GM23338 (cell line): ENCODE measurements at regions not wholly inside any gene's neighbourhood (a gene's known extent, or its start where the extent isn't known, plus 50 kb on each side); places are given as distances from the start of the nearest gene placed in this dataset.

ENCODE experiments used
- ATAC-seq: fragments of 200-7000 bp; cut with Tn5 transposase; 3 replicates; pipeline ENCODE4 v1.9.1; 2020
- DNase-seq: peaks from one replicate; pipeline ENCODE4 v3.0.0-alpha.2; 2015; ENCODE audit warnings: low spot score
- H2AFZ ChIP-seq: fragments of 200-600 bp; sonication (generic); 2 replicates; pipeline ENCODE4 v1.8.0; 2016; ENCODE audit warnings: antibody characterized with exemption, mild to moderate bottlenecking, moderate library complexity
- H3F3A ChIP-seq: fragments of 200-600 bp; sonication (generic); replicated peaks from 2 replicates; pipeline ENCODE4 v1.8.0; 2017; ENCODE audit warnings: antibody characterized with exemption, mixed run types, low read depth
- H3K27ac ChIP-seq: fragments of 200-600 bp; sonication (generic); 2 replicates; pipeline ENCODE4 v1.6.1; 2016; ENCODE audit warnings: low read depth
- H3K27me3 ChIP-seq: fragments of 200-600 bp; sonication (generic); 2 replicates; pipeline ENCODE4 v1.8.0; 2016; ENCODE audit warnings: mild to moderate bottlenecking, mixed run types, moderate library complexity; ENCODE audit not compliant: insufficient read depth
- H3K36me3 ChIP-seq: fragments of 200-600 bp; sonication (generic); 2 replicates; pipeline ENCODE4 v1.8.0; 2016; ENCODE audit warnings: mild to moderate bottlenecking; ENCODE audit not compliant: insufficient read depth
- H3K4me1 ChIP-seq: fragments of 200-600 bp; sonication (generic); 2 replicates; pipeline ENCODE4 v1.8.0; 2016; ENCODE audit warnings: mild to moderate bottlenecking, moderate library complexity; ENCODE audit not compliant: insufficient read depth
- H3K4me2 ChIP-seq: fragments of 200-600 bp; sonication (generic); 2 replicates; pipeline ENCODE4 v1.7.1; 2017; ENCODE audit warnings: mixed run types
- H3K4me3 ChIP-seq: fragments of 200-600 bp; sonication (generic); 2 replicates; pipeline ENCODE4 v1.6.1; 2016; ENCODE audit warnings: mixed run types
- H3K79me2 ChIP-seq: fragments of 200-600 bp; sonication (generic); replicated peaks from 2 replicates; pipeline ENCODE4 v1.8.0; 2017; ENCODE audit warnings: mild to moderate bottlenecking; ENCODE audit not compliant: insufficient read depth
- H3K9me2 ChIP-seq: fragments of 200-600 bp; sonication (generic); 2 replicates; pipeline ENCODE4 v1.8.0; 2017; ENCODE audit not compliant: insufficient read depth
- H4K20me1 ChIP-seq: fragments of 200-600 bp; sonication (generic); replicated peaks from 2 replicates; pipeline ENCODE4 v1.8.0; 2017; ENCODE audit warnings: mild to moderate bottlenecking; ENCODE audit not compliant: insufficient read depth
- H3K27ac Mint-ChIP-seq: 2 replicates; pipeline ENCODE4 v1.8.0; 2020; ENCODE audit warnings: inconsistent platforms, mild to moderate bottlenecking, moderate library complexity, mixed read lengths
- H3K27me3 Mint-ChIP-seq: 3 replicates; pipeline ENCODE4 v1.8.0; 2022; ENCODE audit warnings: low read depth, mild to moderate bottlenecking, moderate library complexity, mixed read lengths, inconsistent platforms; ENCODE audit not compliant: insufficient read depth, poor library complexity
- H3K36me3 Mint-ChIP-seq: 3 replicates; pipeline ENCODE4 v1.8.0; 2021; ENCODE audit warnings: low read depth, mild to moderate bottlenecking, inconsistent platforms, moderate library complexity, mixed read lengths
- H3K4me1 Mint-ChIP-seq: 3 replicates; pipeline ENCODE4 v1.8.0; 2020; ENCODE audit warnings: mild to moderate bottlenecking, inconsistent platforms, mixed read lengths
- H3K4me3 Mint-ChIP-seq: 3 replicates; pipeline ENCODE4 v1.8.0; 2021; ENCODE audit warnings: moderate library complexity, mild to moderate bottlenecking, inconsistent platforms, mixed read lengths
- H3K9me3 Mint-ChIP-seq: 3 replicates; pipeline ENCODE4 v1.8.0; 2020; ENCODE audit warnings: moderate library complexity, mild to moderate bottlenecking, inconsistent platforms, mixed read lengths
- CREB1 ChIP-seq: fragments of 250-450 bp; sonication (Bioruptor Pico); IDR thresholded peaks from 2 replicates; pipeline ENCODE4 v1.5.0; 2020; ENCODE audit warnings: low read depth, mild to moderate bottlenecking, moderate library complexity
- ETS1 ChIP-seq: IDR thresholded peaks from 2 replicates; pipeline ENCODE4 v1.6.1; 2016; ENCODE audit warnings: antibody characterized with exemption
- EZH2 ChIP-seq: fragments of 200-600 bp; sonication (generic); IDR thresholded peaks from one replicate; pipeline ENCODE4 v1.8.0; 2017; ENCODE audit warnings: antibody characterized with exemption, mild to moderate bottlenecking, low read depth; ENCODE audit not compliant: unreplicated experiment
- EZH2phosphoT487 ChIP-seq: fragments of 200-600 bp; sonication (generic); IDR thresholded peaks from one replicate; pipeline ENCODE4 v1.8.1; 2018; ENCODE audit warnings: antibody characterized with exemption; ENCODE audit not compliant: unreplicated experiment
- JUNB ChIP-seq: IDR thresholded peaks from one replicate; pipeline ENCODE4 v1.6.1; 2016; ENCODE audit warnings: antibody characterized with exemption; ENCODE audit not compliant: unreplicated experiment
- POLR2AphosphoS5 ChIP-seq: IDR thresholded peaks from 2 replicates; pipeline ENCODE4 v1.6.1; 2016; ENCODE audit warnings: antibody characterized with exemption, low read depth
- REST ChIP-seq: IDR thresholded peaks from one replicate; pipeline ENCODE4 v1.6.1; 2018; ENCODE audit warnings: antibody characterized with exemption; ENCODE audit not compliant: unreplicated experiment
- STAT1 ChIP-seq: IDR thresholded peaks from one replicate; pipeline ENCODE4 v1.6.1; 2016; ENCODE audit warnings: antibody characterized with exemption; ENCODE audit not compliant: unreplicated experiment
- ZNF331 ChIP-seq: fragments of 250-450 bp; sonication (Bioruptor Pico); IDR thresholded peaks from 2 replicates; pipeline ENCODE4 v1.5.0; 2020; ENCODE audit warnings: low read depth, mild to moderate bottlenecking, moderate library complexity
- TF ChIP-seq, protein P1 (sequence below): fragments of 250-450 bp; sonication (Bioruptor Pico); IDR thresholded peaks from 2 replicates; pipeline ENCODE4 v1.5.0; 2020; ENCODE audit warnings: mild to moderate bottlenecking, moderate library complexity

- H3K79me2 ChIP-seq = no peaks in the 10 kb centered on the region
- Mint-ChIP-seq H3K27ac (no peak overlapping the region), H3K4me1 (no peaks in the 10 kb centered on the region), H3K4me3 (no peak overlapping the region), H3K36me3 (peaks cover 14% of the 10 kb centered on the region; the same call in 2 of the 3 replicates), H3K27me3 (no peaks in the 10 kb centered on the region), H3K9me3 (peaks cover 24% of the 10 kb centered on the region)
- TF ChIP-seq EZH2phosphoT487 = no peak
- no peak for TF ChIP-seq REST
- no peak for TF ChIP-seq ETS1
- no peak for TF ChIP-seq EZH2
- no peak for TF ChIP-seq ZNF331 (CRISPR knock-in tag)
- TF ChIP-seq, protein P1, sequence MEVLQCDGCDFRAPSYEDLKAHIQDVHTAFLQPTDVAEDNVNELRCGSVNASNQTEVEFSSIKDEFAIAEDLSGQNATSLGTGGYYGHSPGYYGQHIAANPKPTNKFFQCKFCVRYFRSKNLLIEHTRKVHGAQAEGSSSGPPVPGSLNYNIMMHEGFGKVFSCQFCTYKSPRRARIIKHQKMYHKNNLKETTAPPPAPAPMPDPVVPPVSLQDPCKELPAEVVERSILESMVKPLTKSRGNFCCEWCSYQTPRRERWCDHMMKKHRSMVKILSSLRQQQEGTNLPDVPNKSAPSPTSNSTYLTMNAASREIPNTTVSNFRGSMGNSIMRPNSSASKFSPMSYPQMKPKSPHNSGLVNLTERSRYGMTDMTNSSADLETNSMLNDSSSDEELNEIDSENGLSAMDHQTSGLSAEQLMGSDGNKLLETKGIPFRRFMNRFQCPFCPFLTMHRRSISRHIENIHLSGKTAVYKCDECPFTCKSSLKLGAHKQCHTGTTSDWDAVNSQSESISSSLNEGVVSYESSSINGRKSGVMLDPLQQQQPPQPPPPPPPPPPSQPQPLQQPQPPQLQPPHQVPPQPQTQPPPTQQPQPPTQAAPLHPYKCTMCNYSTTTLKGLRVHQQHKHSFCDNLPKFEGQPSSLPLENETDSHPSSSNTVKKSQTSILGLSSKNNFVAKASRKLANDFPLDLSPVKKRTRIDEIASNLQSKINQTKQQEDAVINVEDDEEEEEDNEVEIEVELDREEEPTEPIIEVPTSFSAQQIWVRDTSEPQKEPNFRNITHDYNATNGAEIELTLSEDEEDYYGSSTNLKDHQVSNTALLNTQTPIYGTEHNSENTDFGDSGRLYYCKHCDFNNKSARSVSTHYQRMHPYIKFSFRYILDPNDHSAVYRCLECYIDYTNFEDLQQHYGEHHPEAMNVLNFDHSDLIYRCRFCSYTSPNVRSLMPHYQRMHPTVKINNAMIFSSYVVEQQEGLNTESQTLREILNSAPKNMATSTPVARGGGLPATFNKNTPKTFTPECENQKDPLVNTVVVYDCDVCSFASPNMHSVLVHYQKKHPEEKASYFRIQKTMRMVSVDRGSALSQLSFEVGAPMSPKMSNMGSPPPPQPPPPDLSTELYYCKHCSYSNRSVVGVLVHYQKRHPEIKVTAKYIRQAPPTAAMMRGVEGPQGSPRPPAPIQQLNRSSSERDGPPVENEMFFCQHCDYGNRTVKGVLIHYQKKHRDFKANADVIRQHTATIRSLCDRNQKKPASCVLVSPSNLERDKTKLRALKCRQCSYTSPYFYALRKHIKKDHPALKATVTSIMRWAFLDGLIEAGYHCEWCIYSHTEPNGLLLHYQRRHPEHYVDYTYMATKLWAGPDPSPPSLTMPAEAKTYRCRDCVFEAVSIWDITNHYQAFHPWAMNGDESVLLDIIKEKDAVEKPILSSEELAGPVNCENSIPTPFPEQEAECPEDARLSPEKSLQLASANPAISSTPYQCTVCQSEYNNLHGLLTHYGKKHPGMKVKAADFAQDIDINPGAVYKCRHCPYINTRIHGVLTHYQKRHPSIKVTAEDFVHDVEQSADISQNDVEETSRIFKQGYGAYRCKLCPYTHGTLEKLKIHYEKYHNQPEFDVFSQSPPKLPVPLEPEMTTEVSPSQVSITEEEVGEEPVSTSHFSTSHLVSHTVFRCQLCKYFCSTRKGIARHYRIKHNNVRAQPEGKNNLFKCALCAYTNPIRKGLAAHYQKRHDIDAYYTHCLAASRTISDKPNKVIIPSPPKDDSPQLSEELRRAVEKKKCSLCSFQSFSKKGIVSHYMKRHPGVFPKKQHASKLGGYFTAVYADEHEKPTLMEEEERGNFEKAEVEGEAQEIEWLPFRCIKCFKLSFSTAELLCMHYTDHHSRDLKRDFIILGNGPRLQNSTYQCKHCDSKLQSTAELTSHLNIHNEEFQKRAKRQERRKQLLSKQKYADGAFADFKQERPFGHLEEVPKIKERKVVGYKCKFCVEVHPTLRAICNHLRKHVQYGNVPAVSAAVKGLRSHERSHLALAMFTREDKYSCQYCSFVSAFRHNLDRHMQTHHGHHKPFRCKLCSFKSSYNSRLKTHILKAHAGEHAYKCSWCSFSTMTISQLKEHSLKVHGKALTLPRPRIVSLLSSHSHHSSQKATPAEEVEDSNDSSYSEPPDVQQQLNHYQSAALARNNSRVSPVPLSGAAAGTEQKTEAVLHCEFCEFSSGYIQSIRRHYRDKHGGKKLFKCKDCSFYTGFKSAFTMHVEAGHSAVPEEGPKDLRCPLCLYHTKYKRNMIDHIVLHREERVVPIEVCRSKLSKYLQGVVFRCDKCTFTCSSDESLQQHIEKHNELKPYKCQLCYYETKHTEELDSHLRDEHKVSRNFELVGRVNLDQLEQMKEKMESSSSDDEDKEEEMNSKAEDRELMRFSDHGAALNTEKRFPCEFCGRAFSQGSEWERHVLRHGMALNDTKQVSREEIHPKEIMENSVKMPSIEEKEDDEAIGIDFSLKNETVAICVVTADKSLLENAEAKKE (CRISPR knock-in tag) = no peak
- TF ChIP-seq STAT1 = no peak
- no peak for TF ChIP-seq JUNB
- no peak for TF ChIP-seq POLR2AphosphoS5
- TF ChIP-seq CREB1 (CRISPR knock-in tag) = no peak
- DNase-seq (no peak), ATAC-seq (no peak)
- H4K20me1 ChIP-seq = no peaks in the 10 kb centered on the region
- H3K27me3 ChIP-seq = no peaks in the 10 kb centered on the region
- no peak overlapping the region for H3K4me3 ChIP-seq
- no peaks in the 10 kb centered on the region for H3F3A ChIP-seq
- H2AFZ ChIP-seq = no peak overlapping the region
- H3K36me3 ChIP-seq = no peaks in the 10 kb centered on the region
- peaks cover 7% of the 10 kb centered on the region; the same call in 1 of the 2 replicates for H3K9me2 ChIP-seq
- H3K4me1 ChIP-seq = no peaks in the 10 kb centered on the region
- H3K27ac ChIP-seq = no peak overlapping the region
- H3K4me2 ChIP-seq = no peak overlapping the region
These were observed 182.0 kb upstream of the MOCS2 start for GRCh38 chr5:53291528-53291927.
